ENCODE measurements at regions not wholly inside any gene's neighbourhood (a gene's known extent, or its start where the extent isn't known, plus 50 kb on each side); places are given as distances from the start of the nearest gene placed in this dataset.

- TF ChIP-seq CTCF (conservative IDR thresholded peaks at IDR 0.05; ENCODE audit: low read depth, low read length), result no peak
- no peak for TF ChIP-seq RAD21 (IDR thresholded peaks at IDR 0.05; ENCODE audit: low read length)
- TF ChIP-seq MXI1 (IDR thresholded peaks at IDR 0.05; ENCODE audit: borderline replicate concordance, low read depth, low read length), result no peak
- TF ChIP-seq RFX5 (IDR thresholded peaks at IDR 0.05; ENCODE audit: low read depth, low read length), result no peak
- no peak for TF ChIP-seq FOS (IDR thresholded peaks at IDR 0.05; ENCODE audit: low read depth, low read length)
- TF ChIP-seq POLR2A (IDR thresholded peaks at IDR 0.05; ENCODE audit: low read depth, low read length), result no peak
- no peak for TF ChIP-seq USF2 (IDR thresholded peaks at IDR 0.05; ENCODE audit: low read depth, low read length)
- no peak for TF ChIP-seq RCOR1 (IDR thresholded peaks at IDR 0.05; ENCODE audit: insufficient replicate concordance, low read length)
- TF ChIP-seq BHLHE40 (IDR thresholded peaks at IDR 0.05; ENCODE audit: low read depth, low read length), result no peak
- TF ChIP-seq CEBPB (IDR thresholded peaks at IDR 0.05; ENCODE audit: low read depth, low read length), result no peak
- TF ChIP-seq NFE2L2 (IDR thresholded peaks at IDR 0.05; ENCODE audit: low read depth, low read length), result no peak
- TF ChIP-seq SMC3 (IDR thresholded peaks at IDR 0.05; ENCODE audit: low read depth, low read length), result no peak
- TF ChIP-seq MAFK (IDR thresholded peaks at IDR 0.05; ENCODE audit: low read depth, low read length), result no peak
- no peak for TF ChIP-seq ELK1 (IDR thresholded peaks at IDR 0.05; ENCODE audit: borderline replicate concordance, low read depth, low read length)
These were observed 145.6 kb upstream of the ZNF536 start for GRCh38 chr19:30226464-30227011.

Data from IMR-90 (cell line).